Gastrocnemius medialis (tissue), 4 donors: ENCODE measurements at regions not wholly inside any gene's neighbourhood (a gene's known extent, or its start where the extent isn't known, plus 50 kb on each side); places are given as distances from the start of the nearest gene placed in this dataset.

ENCODE experiments used
- POLR2A ChIP-seq, 2 donors: fragments of 450-650 bp; IDR thresholded peaks; one replicate each; pipeline ENCODE4 v1.6.1; 2017; ENCODE audit warnings: antibody characterized with exemption in 2 of 2, mild to moderate bottlenecking in 2 of 2, moderate library complexity in 2 of 2
- TF ChIP-seq, protein P1 (sequence below), 5 experiments: fragments of 450-650 bp in 3 of 5; fragments of 200-600 bp in 2 of 5; sonication (generic) in 2 of 5; IDR thresholded peaks in 4 of 5; conservative IDR thresholded peaks in 1 of 5; 1 replicate in 4 of 5; 2 replicates in 1 of 5; pipeline ENCODE4 v1.5.1; 2016 to 2019; ENCODE audit warnings: antibody characterized with exemption in 5 of 5, mild to moderate bottlenecking in 3 of 5, moderate library complexity in 3 of 5

DNA sequence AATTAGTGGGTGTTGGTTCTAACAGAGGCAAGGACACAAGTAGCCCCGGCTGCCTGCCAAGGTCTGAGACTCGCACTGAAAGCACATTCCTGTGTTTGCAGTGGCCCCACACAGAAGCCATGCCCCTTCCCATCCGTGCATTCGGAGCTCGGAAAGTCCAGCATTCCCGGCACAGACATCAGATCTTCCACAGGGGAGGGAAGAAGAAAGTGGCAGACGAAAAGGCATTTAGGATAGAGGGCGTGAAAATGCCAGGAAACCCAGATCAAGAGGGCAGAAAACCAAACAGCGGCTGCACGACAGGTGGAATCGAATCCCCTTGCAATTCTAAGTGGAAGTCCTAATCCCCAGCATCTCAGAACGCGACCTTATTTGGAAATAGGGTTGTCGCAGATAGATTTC is 105.5 kb upstream of the ASB18 start:
- TF ChIP-seq, protein P1, sequence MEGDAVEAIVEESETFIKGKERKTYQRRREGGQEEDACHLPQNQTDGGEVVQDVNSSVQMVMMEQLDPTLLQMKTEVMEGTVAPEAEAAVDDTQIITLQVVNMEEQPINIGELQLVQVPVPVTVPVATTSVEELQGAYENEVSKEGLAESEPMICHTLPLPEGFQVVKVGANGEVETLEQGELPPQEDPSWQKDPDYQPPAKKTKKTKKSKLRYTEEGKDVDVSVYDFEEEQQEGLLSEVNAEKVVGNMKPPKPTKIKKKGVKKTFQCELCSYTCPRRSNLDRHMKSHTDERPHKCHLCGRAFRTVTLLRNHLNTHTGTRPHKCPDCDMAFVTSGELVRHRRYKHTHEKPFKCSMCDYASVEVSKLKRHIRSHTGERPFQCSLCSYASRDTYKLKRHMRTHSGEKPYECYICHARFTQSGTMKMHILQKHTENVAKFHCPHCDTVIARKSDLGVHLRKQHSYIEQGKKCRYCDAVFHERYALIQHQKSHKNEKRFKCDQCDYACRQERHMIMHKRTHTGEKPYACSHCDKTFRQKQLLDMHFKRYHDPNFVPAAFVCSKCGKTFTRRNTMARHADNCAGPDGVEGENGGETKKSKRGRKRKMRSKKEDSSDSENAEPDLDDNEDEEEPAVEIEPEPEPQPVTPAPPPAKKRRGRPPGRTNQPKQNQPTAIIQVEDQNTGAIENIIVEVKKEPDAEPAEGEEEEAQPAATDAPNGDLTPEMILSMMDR (IDR thresholded peaks at IDR 0.05 in 4 of 5, conservative IDR thresholded peaks at IDR 0.05 in 1 of 5), result no peak
- TF ChIP-seq POLR2A (IDR thresholded peaks at IDR 0.05), result no peak
